ENCODE measurements at regions not wholly inside any gene's neighbourhood (a gene's known extent, or its start where the extent isn't known, plus 50 kb on each side); places are given as distances from the start of the nearest gene placed in this dataset.

- no peak for TF ChIP-seq POLR2A (IDR thresholded peaks at IDR 0.05)
- no peak for TF ChIP-seq CTCF (IDR thresholded peaks at IDR 0.05)
These were observed 1118.1 kb downstream of the TRHDE start for GRCh38 chr12:73390261-73390660.
